ENCODE measurements at regions not wholly inside any gene's neighbourhood (a gene's known extent, or its start where the extent isn't known, plus 50 kb on each side); places are given as distances from the start of the nearest gene placed in this dataset.

GRCh38 chr4:63742882-63743281 lies 666.4 kb downstream of the TECRL start:
- no peaks in the 10 kb centered on the region for H3K36me3 ChIP-seq (ENCODE audit: low read depth, missing control alignments)
- no peaks in the 10 kb centered on the region for H3K9me3 ChIP-seq
- H3K4me1 ChIP-seq: no peaks in the 10 kb centered on the region
- DNase-seq: no peak
- TF ChIP-seq CTCF (IDR thresholded peaks at IDR 0.05) (no peak), POLR2A (IDR thresholded peaks at IDR 0.05) (no peak)
- H3K27ac ChIP-seq: no peak overlapping the region
- intact Hi-C loops (cut with DNase I; ENCODE audit: low total_unique reads): no loop called here
- no peak overlapping the region for H3K4me3 ChIP-seq
- no peaks in the 10 kb centered on the region for H3K27me3 ChIP-seq

GRCh38 chr4:63729519-63729918 lies 679.7 kb downstream of the TECRL start:
- TF ChIP-seq CTCF (IDR thresholded peaks at IDR 0.05) (no peak), POLR2A (IDR thresholded peaks at IDR 0.05) (no peak)
- 78 to 89% methylated on average over 4 of the region's 4 CpGs for WGBS, 2 donors
- Histone ChIP-seq H3K27me3 (no peaks in the 10 kb centered on the region), H3K4me3 (no peak overlapping the region), H3K27ac (no peak overlapping the region), H3K36me3 (ENCODE audit: low read depth, missing control alignments) (no peaks in the 10 kb centered on the region), H3K9me3 (no peaks in the 10 kb centered on the region), H3K4me1 (no peaks in the 10 kb centered on the region)
- no peak for DNase-seq
- intact Hi-C loops (cut with DNase I; ENCODE audit: low total_unique reads): no loop called here

- TF ChIP-seq POLR2A (IDR thresholded peaks at IDR 0.05): no peak
- TF ChIP-seq CTCF (IDR thresholded peaks at IDR 0.05): no peak
- Histone ChIP-seq H3K9me3 (no peaks in the 10 kb centered on the region), H3K36me3 (ENCODE audit: low read depth, missing control alignments) (no peaks in the 10 kb centered on the region), H3K4me3 (no peak overlapping the region), H3K27me3 (no peaks in the 10 kb centered on the region), H3K4me1 (no peaks in the 10 kb centered on the region), H3K27ac (no peak overlapping the region)
- intact Hi-C loops (cut with DNase I; ENCODE audit: low total_unique reads): no loop called here
- peak; percentile 16 for DNase-seq
- WGBS, 2 donors: 19 to 46% methylated on average over 3 of the region's 3 CpGs
Observed at GRCh38 chr4:63728480-63729177, 680.6 kb downstream of the TECRL start.

GRCh38 chr4:63717384-63717783 lies 691.9 kb downstream of the TECRL start:
- Histone ChIP-seq H3K4me3 (no peak overlapping the region), H3K4me1 (no peaks in the 10 kb centered on the region), H3K27me3 (no peaks in the 10 kb centered on the region), H3K36me3 (ENCODE audit: low read depth, missing control alignments) (no peaks in the 10 kb centered on the region), H3K9me3 (no peaks in the 10 kb centered on the region), H3K27ac (no peak overlapping the region)
- DNase-seq: no peak
- WGBS, 2 donors: 53 to 58% methylated on average over 2 of the region's 2 CpGs
- intact Hi-C loops (cut with DNase I; ENCODE audit: low total_unique reads): no loop called here
- TF ChIP-seq POLR2A (IDR thresholded peaks at IDR 0.05) (no peak), CTCF (IDR thresholded peaks at IDR 0.05) (peak in 1 of 3 experiments; percentile 24)

- 87 to 96% methylated on average over 2 of the region's 2 CpGs for WGBS, 2 donors
- Histone ChIP-seq H3K4me3 (no peak overlapping the region), H3K9me3 (no peaks in the 10 kb centered on the region), H3K4me1 (no peaks in the 10 kb centered on the region), H3K27me3 (no peaks in the 10 kb centered on the region), H3K36me3 (ENCODE audit: low read depth, missing control alignments) (no peaks in the 10 kb centered on the region), H3K27ac (no peak overlapping the region)
- intact Hi-C loops (cut with DNase I; ENCODE audit: low total_unique reads): no loop called here
- no peak for DNase-seq
- TF ChIP-seq POLR2A (IDR thresholded peaks at IDR 0.05) (no peak), CTCF (IDR thresholded peaks at IDR 0.05) (no peak)
Observed at GRCh38 chr4:63708661-63709060, 700.6 kb downstream of the TECRL start.

Data from testis (tissue), 2 donors.